Caco-2 (cell line): ENCODE measurements at regions not wholly inside any gene's neighbourhood (a gene's known extent, or its start where the extent isn't known, plus 50 kb on each side); places are given as distances from the start of the nearest gene placed in this dataset.

ENCODE experiments used
- BruUV-seq: library from RNA; stranded (reverse); fragments of 400-500 nt; replicated peaks from 2 replicates; lab custom pipeline; 2021; lab: Mats Ljungman, UMichigan
- CTCF ChIA-PET: fragments of 300-600 bp; sonication (Branson Sonifier 250); formaldehyde crosslinking; loops from one replicate; lab custom pipeline; 2022; ENCODE audit warnings: antibody characterized with exemption; lab: Charles Lee
- POLR2A ChIA-PET: fragments of 300-600 bp; sonication (Branson Sonifier 250); formaldehyde crosslinking; loops from one replicate; lab custom pipeline; 2022; ENCODE audit warnings: antibody characterized with exemption; lab: Charles Lee
- DNase-seq, 2 experiments: peaks; one replicate each; pipeline versions ENCODE4 v3.0.0 to v3.0.0-alpha.2; 2020 to 2022
- H3K27me3 ChIP-seq: replicated peaks from 2 replicates; pipeline ENCODE4 v1.6.0; 2011; ENCODE audit warnings: low read length; ENCODE audit not compliant: control insufficient read depth, insufficient read depth
- H3K36me3 ChIP-seq: 2 replicates; pipeline ENCODE4 v1.5.1; 2011; ENCODE audit warnings: low read length; ENCODE audit not compliant: control insufficient read depth, insufficient read depth
- H3K4me1 ChIP-seq: fragments of 250-450 bp; sonication (Bioruptor Pico); 2 replicates; pipeline ENCODE4 v1.5.1; 2020; ENCODE audit warnings: mild to moderate bottlenecking
- H3K4me3 ChIP-seq: 2 replicates; pipeline ENCODE4 v1.5.1; 2011; ENCODE audit warnings: low read depth, mild to moderate bottlenecking, control low read depth, low read length
- H3K9me3 ChIP-seq: fragments of 250-450 bp; sonication (Bioruptor Pico); 2 replicates; pipeline ENCODE4 v1.5.1; 2020; ENCODE audit warnings: mild to moderate bottlenecking, moderate library complexity
- H3K27ac Mint-ChIP-seq: one replicate; pipeline ENCODE4 v1.8.0; 2022; ENCODE audit warnings: mixed read lengths; ENCODE audit not compliant: unreplicated experiment
- H3K27me3 Mint-ChIP-seq: one replicate; pipeline ENCODE4 v1.8.0; 2022; ENCODE audit warnings: mixed read lengths; ENCODE audit not compliant: insufficient read depth, unreplicated experiment
- H3K36me3 Mint-ChIP-seq: one replicate; pipeline ENCODE4 v1.8.0; 2022; ENCODE audit warnings: mild to moderate bottlenecking, mixed read lengths; ENCODE audit not compliant: insufficient read depth, unreplicated experiment
- H3K4me1 Mint-ChIP-seq: one replicate; pipeline ENCODE4 v1.8.0; 2022; ENCODE audit warnings: low read depth, mixed read lengths; ENCODE audit not compliant: unreplicated experiment
- H3K4me3 Mint-ChIP-seq: one replicate; pipeline ENCODE4 v1.8.0; 2022; ENCODE audit warnings: mild to moderate bottlenecking, moderate library complexity, mixed read lengths; ENCODE audit not compliant: unreplicated experiment
- H3K9me3 Mint-ChIP-seq: one replicate; pipeline ENCODE4 v1.8.0; 2022; ENCODE audit warnings: mixed read lengths; ENCODE audit not compliant: unreplicated experiment
- CTCF ChIP-seq, 2 experiments: fragments of 200-600 bp in 1 of 2; IDR thresholded peaks; 1 replicate in 1 of 2; 2 replicates in 1 of 2; pipeline versions ENCODE4 v1.5.1 to v1.8.0; 2011 to 2022; ENCODE audit warnings: antibody characterized with exemption in 1 of 2, control low read depth in 1 of 2, inconsistent platforms in 1 of 2, low read depth in 1 of 2, low read length in 1 of 2, mild to moderate bottlenecking in 1 of 2, moderate library complexity in 1 of 2; ENCODE audit not compliant: insufficient read depth in 1 of 2, severe bottlenecking in 1 of 2, unreplicated experiment in 1 of 2
- intact Hi-C: fragments of 100-400 bp; cut with micrococcal nuclease; formaldehyde crosslinking; loops from one replicate; pipeline ENCODE4 v1.10.0; 2022; ENCODE audit not compliant: unreplicated experiment

DNA sequence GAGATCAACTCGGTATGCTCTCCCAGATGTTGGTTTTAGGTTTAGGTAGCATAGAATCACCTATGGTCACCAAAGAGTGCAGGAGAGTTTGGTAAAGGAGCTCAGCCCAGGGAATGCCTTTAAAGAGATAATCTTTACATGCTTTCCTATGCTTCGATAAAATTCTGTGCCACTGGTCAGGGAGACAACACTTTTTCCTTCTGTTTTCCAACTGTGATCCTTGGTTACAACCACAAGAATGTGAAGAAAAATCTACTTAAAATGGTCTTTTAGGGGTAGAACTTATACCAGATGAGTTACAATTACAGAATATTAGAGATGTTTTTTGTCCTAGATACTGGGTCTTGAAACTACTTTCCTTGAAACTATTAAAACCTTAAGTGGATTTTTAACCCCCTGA is 895.6 kb downstream of the TTLL7 start:
- intact Hi-C loops = loop anchor here (2.0 kb wide), 1 partner anchor 49 kb away; no protein-coding TSS in a partner anchor
- no peaks in the 10 kb centered on the region for H3K27me3 ChIP-seq
- H3K4me1 ChIP-seq = no peaks in the 10 kb centered on the region
- no peaks in the 10 kb centered on the region for H3K4me1 Mint-ChIP-seq
- no peaks in the 10 kb centered on the region for H3K9me3 Mint-ChIP-seq
- ChIA-PET CTCF (no interaction called here), POLR2A (no interaction called here)
- H3K4me3 ChIP-seq = no peak overlapping the region
- H3K27me3 Mint-ChIP-seq = no peaks in the 10 kb centered on the region
- TF ChIP-seq CTCF (IDR thresholded peaks at IDR 0.05; ENCODE audit: insufficient read depth in 1 of 2, low read depth in 1 of 2, low read length in 1 of 2, severe bottlenecking in 1 of 2, unreplicated experiment in 1 of 2) = no peak
- H3K27ac Mint-ChIP-seq = no peak overlapping the region
- no peaks in the 10 kb centered on the region for H3K36me3 Mint-ChIP-seq
- no peak for DNase-seq
- no TSS peak for BruUV-seq
- no peaks in the 10 kb centered on the region for H3K9me3 ChIP-seq
- H3K4me3 Mint-ChIP-seq = no peak overlapping the region
- H3K36me3 ChIP-seq = no peaks in the 10 kb centered on the region

DNA sequence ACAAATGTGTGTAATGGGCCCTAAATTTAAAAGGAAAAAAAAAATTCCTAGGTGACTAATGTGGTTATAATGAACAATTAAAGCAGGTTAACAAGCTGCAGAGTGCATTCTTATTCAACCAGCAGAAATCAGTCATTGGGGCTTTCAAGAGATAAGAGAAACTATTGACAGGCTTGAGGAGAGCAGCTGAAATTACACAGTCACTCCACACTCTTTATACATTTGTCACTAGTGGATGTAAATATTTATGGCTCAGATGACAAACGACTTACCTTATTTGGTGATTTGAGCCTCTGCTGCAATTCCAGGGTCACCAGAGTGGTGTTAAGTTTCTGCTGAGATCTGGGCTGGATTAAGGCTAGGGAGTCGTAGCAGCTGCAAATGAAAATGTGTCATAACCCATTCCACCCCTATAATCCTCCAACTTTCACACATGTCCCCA is 896.3 kb downstream of the TTLL7 start:
- H3K36me3 Mint-ChIP-seq = no peaks in the 10 kb centered on the region
- ChIA-PET POLR2A (no interaction called here), CTCF (no interaction called here)
- Histone ChIP-seq H3K9me3 (no peaks in the 10 kb centered on the region), H3K36me3 (no peaks in the 10 kb centered on the region), H3K4me3 (no peak overlapping the region), H3K27me3 (no peaks in the 10 kb centered on the region), H3K4me1 (no peaks in the 10 kb centered on the region)
- no peak for DNase-seq
- no TSS peak for BruUV-seq
- no peaks in the 10 kb centered on the region for H3K27me3 Mint-ChIP-seq
- no peak overlapping the region for H3K4me3 Mint-ChIP-seq
- TF ChIP-seq CTCF (IDR thresholded peaks at IDR 0.05; ENCODE audit: insufficient read depth in 1 of 2, low read depth in 1 of 2, low read length in 1 of 2, severe bottlenecking in 1 of 2, unreplicated experiment in 1 of 2) = no peak
- no peaks in the 10 kb centered on the region for H3K4me1 Mint-ChIP-seq
- no peaks in the 10 kb centered on the region for H3K9me3 Mint-ChIP-seq
- H3K27ac Mint-ChIP-seq = no peak overlapping the region
- intact Hi-C loops = loop anchor here (2.0 kb wide), 1 partner anchor 48 kb away; no protein-coding TSS in a partner anchor

DNA sequence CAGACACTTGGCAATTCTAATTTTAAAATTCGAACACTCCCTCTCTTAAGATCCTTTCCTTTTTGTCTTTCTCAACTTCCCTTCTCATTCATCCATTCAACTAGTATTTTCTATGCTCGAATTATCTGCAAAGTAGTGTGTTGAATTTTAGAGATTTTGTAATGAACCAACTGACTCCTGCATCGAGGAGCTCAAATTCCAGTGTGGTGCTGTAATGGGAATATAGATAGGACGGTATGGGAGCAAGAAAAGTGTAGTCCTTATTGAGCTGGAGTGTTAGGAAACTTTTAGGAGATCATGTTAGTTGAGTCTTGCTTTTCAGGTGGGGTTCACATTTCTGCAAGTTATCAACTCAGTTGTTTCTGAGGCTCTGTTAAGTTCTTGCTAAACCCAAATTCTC is 897.5 kb downstream of the TTLL7 start:
- intact Hi-C loops = no loop called here
- Mint-ChIP-seq H3K4me3 (no peak overlapping the region), H3K36me3 (no peaks in the 10 kb centered on the region), H3K4me1 (no peaks in the 10 kb centered on the region), H3K27me3 (no peaks in the 10 kb centered on the region), H3K27ac (no peak overlapping the region), H3K9me3 (no peaks in the 10 kb centered on the region)
- CTCF ChIA-PET = no interaction called here
- no TSS peak for BruUV-seq
- Histone ChIP-seq H3K36me3 (no peaks in the 10 kb centered on the region), H3K4me3 (no peak overlapping the region), H3K4me1 (no peaks in the 10 kb centered on the region), H3K27me3 (no peaks in the 10 kb centered on the region), H3K9me3 (no peaks in the 10 kb centered on the region)
- TF ChIP-seq CTCF (IDR thresholded peaks at IDR 0.05; ENCODE audit: insufficient read depth in 1 of 2, low read depth in 1 of 2, low read length in 1 of 2, severe bottlenecking in 1 of 2, unreplicated experiment in 1 of 2) = no peak
- POLR2A ChIA-PET = no interaction called here
- DNase-seq = no peak
